ENCODE measurements at regions not wholly inside any gene's neighbourhood (a gene's known extent, or its start where the extent isn't known, plus 50 kb on each side); places are given as distances from the start of the nearest gene placed in this dataset.

- no peak overlapping the region for H3K4me3 ChIP-seq (ENCODE audit: low read length)
- no peak for TF ChIP-seq ZNF274 (IDR thresholded peaks at IDR 0.05; ENCODE audit: low read depth, low read length)
Measured at GRCh38 chr4:123954220-123954619, 557.6 kb downstream of the SPRY1 start.

- TF ChIP-seq ZNF274 (IDR thresholded peaks at IDR 0.05; ENCODE audit: low read depth, low read length), result no peak
- no peak overlapping the region for H3K4me3 ChIP-seq (ENCODE audit: low read length)
Measured at GRCh38 chr4:123955167-123955800, 558.7 kb downstream of the SPRY1 start.

- no peak overlapping the region for H3K4me3 ChIP-seq (ENCODE audit: low read length)
- TF ChIP-seq ZNF274 (IDR thresholded peaks at IDR 0.05; ENCODE audit: low read depth, low read length), result no peak
Measured at GRCh38 chr4:123956204-123956603, 559.6 kb downstream of the SPRY1 start.

- TF ChIP-seq ZNF274 (IDR thresholded peaks at IDR 0.05; ENCODE audit: low read depth, low read length), result no peak
- H3K4me3 ChIP-seq (ENCODE audit: low read length), result no peak overlapping the region
Measured at GRCh38 chr4:123966990-123967769, 570.6 kb downstream of the SPRY1 start.

GRCh38 chr4:123972031-123972430, 575.4 kb downstream of the SPRY1 start:
- H3K4me3 ChIP-seq (ENCODE audit: low read length), result no peak overlapping the region
- TF ChIP-seq ZNF274 (IDR thresholded peaks at IDR 0.05; ENCODE audit: low read depth, low read length), result no peak

GRCh38 chr4:123974386-123975149, 578.0 kb downstream of the SPRY1 start:
- no peak overlapping the region for H3K4me3 ChIP-seq (ENCODE audit: low read length)
- TF ChIP-seq ZNF274 (IDR thresholded peaks at IDR 0.05; ENCODE audit: low read depth, low read length), result no peak

GRCh38 chr4:123976285-123976684, 579.7 kb downstream of the SPRY1 start:
- H3K4me3 ChIP-seq (ENCODE audit: low read length), result no peak overlapping the region
- TF ChIP-seq ZNF274 (IDR thresholded peaks at IDR 0.05; ENCODE audit: low read depth, low read length), result no peak

- H3K4me3 ChIP-seq (ENCODE audit: low read length), result no peak overlapping the region
- no peak for TF ChIP-seq ZNF274 (IDR thresholded peaks at IDR 0.05; ENCODE audit: low read depth, low read length)
Measured at GRCh38 chr4:123976819-123977218, 580.2 kb downstream of the SPRY1 start.

GRCh38 chr4:123977641-123978081, 581.1 kb downstream of the SPRY1 start:
- no peak for TF ChIP-seq ZNF274 (IDR thresholded peaks at IDR 0.05; ENCODE audit: low read depth, low read length)
- no peak overlapping the region for H3K4me3 ChIP-seq (ENCODE audit: low read length)

- H3K4me3 ChIP-seq (ENCODE audit: low read length), result no peak overlapping the region
- no peak for TF ChIP-seq ZNF274 (IDR thresholded peaks at IDR 0.05; ENCODE audit: low read depth, low read length)
Measured at GRCh38 chr4:123978637-123979036, 582.0 kb downstream of the SPRY1 start.

- no peak overlapping the region for H3K4me3 ChIP-seq (ENCODE audit: low read length)
- TF ChIP-seq ZNF274 (IDR thresholded peaks at IDR 0.05; ENCODE audit: low read depth, low read length), result no peak
Measured at GRCh38 chr4:123980736-123981300, 584.2 kb downstream of the SPRY1 start.

GRCh38 chr4:123984886-123985285, 588.3 kb downstream of the SPRY1 start:
- TF ChIP-seq ZNF274 (IDR thresholded peaks at IDR 0.05; ENCODE audit: low read depth, low read length), result no peak
- H3K4me3 ChIP-seq (ENCODE audit: low read length), result no peak overlapping the region

- TF ChIP-seq ZNF274 (IDR thresholded peaks at IDR 0.05; ENCODE audit: low read depth, low read length), result no peak
- no peak overlapping the region for H3K4me3 ChIP-seq (ENCODE audit: low read length)
Measured at GRCh38 chr4:123986268-123986798, 589.7 kb downstream of the SPRY1 start.

GRCh38 chr4:123987408-123987807, 590.8 kb downstream of the SPRY1 start:
- no peak for TF ChIP-seq ZNF274 (IDR thresholded peaks at IDR 0.05; ENCODE audit: low read depth, low read length)
- H3K4me3 ChIP-seq (ENCODE audit: low read length), result no peak overlapping the region

All from GM08714 (cell line).